Testis (tissue), 2 donors: ENCODE measurements at regions not wholly inside any gene's neighbourhood (a gene's known extent, or its start where the extent isn't known, plus 50 kb on each side); places are given as distances from the start of the nearest gene placed in this dataset.

Source experiments
- CTCF ChIP-seq, 3 experiments: fragments of 450-650 bp in 2 of 3; fragments of 200-600 bp in 1 of 3; sonication (generic) in 1 of 3; IDR thresholded peaks; one replicate each; pipeline ENCODE4 v1.5.1; 2016 to 2019; ENCODE audit warnings: antibody characterized with exemption in 3 of 3, mild to moderate bottlenecking in 2 of 3, moderate library complexity in 1 of 3
- POLR2A ChIP-seq: fragments of 450-650 bp; IDR thresholded peaks from one replicate; pipeline ENCODE4 v1.6.1; 2017; ENCODE audit warnings: antibody characterized with exemption, mild to moderate bottlenecking, moderate library complexity

DNA sequence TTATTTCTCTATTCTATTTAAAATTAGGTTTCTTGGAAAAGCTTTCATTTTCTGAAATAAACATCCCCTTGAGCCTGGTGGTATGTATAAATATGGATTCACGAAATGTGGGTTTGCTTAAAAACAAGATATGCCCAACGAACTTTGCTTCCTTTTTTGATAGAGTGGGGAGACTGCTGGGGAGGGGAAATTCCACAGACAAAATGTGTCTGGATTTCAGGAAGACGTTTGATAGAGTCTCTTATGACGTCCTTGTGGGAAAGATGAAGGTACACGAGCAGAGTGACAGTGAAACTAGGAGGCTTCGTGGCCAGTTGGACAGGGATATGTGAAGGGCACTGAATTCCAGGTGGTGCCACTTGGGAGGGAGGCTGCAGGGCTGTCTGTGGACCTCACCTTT is 84.5 kb upstream of the RPS23 start:
- no peak for TF ChIP-seq POLR2A
- no peak for TF ChIP-seq CTCF (IDR thresholded peaks at IDR 0.05)
